Spleen (tissue), 11 donors: ENCODE measurements at regions not wholly inside any gene's neighbourhood (a gene's known extent, or its start where the extent isn't known, plus 50 kb on each side); places are given as distances from the start of the nearest gene placed in this dataset.

ENCODE experiments used
- DNase-seq: peaks from one replicate; pipeline ENCODE4 v3.0.0-alpha.2; 2020
- H3K27ac ChIP-seq, 8 donors: fragments of 200-600 bp; sonication (generic) in 7 of 8; 1 replicate in 4 of 8; 2 replicates in 4 of 8; pipeline versions ENCODE4 v1.5.0 to v1.8.0; 2016 to 2021; ENCODE audit warnings: inconsistent platforms in 4 of 8, mild to moderate bottlenecking in 4 of 8, moderate library complexity in 1 of 8
- H3K27me3 ChIP-seq, 7 donors: fragments of 200-600 bp; sonication (generic) in 6 of 7; replicated peaks in 1 of 7; 1 replicate in 4 of 7; 2 replicates in 3 of 7; pipeline versions ENCODE4 v1.5.0 to v1.8.0; 2016 to 2021; ENCODE audit warnings: inconsistent platforms in 3 of 7, mild to moderate bottlenecking in 1 of 7
- H3K36me3 ChIP-seq, 6 donors: fragments of 200-600 bp; sonication (generic) in 5 of 6; 1 replicate in 4 of 6; 2 replicates in 2 of 6; pipeline versions ENCODE4 v1.5.0 to v1.8.0; 2016 to 2021; ENCODE audit warnings: inconsistent platforms in 2 of 6
- H3K4me1 ChIP-seq, 6 donors: fragments of 200-600 bp; sonication (generic) in 5 of 6; 1 replicate in 3 of 6; 2 replicates in 3 of 6; pipeline versions ENCODE4 v1.5.0 to v1.8.0; 2016 to 2021; ENCODE audit warnings: inconsistent platforms in 3 of 6
- H3K4me3 ChIP-seq, 8 donors: fragments of 200-600 bp; sonication (generic) in 7 of 8; 1 replicate in 4 of 8; 2 replicates in 4 of 8; pipeline versions ENCODE4 v1.5.0 to v1.8.0; 2016 to 2021; ENCODE audit warnings: inconsistent platforms in 4 of 8, mild to moderate bottlenecking in 4 of 8, moderate library complexity in 2 of 8
- H3K9me3 ChIP-seq, 8 donors: fragments of 200-600 bp; sonication (generic) in 7 of 8; 1 replicate in 4 of 8; 2 replicates in 4 of 8; pipeline versions ENCODE4 v1.5.0 to v1.8.0; 2016 to 2021; ENCODE audit warnings: inconsistent platforms in 4 of 8
- POLR2A ChIP-seq, 3 donors: fragments of 450-650 bp; IDR thresholded peaks; one replicate each; pipeline ENCODE4 v1.5.1; 2017; ENCODE audit warnings: antibody characterized with exemption in 3 of 3, mild to moderate bottlenecking in 1 of 3
- POLR2AphosphoS5 ChIP-seq, 3 donors: sonication (generic); formaldehyde crosslinking; IDR thresholded peaks; one replicate each; pipeline ENCODE4 v1.5.1; 2017; ENCODE audit warnings: antibody characterized with exemption in 3 of 3
- WGBS, 5 donors: extraction: QIAGEN DNeasy Blood & Tissue Kit in 3 of 5; methylation state at CpG; one replicate each; pipeline versions ENCODE4 v1.1.5 to v1.1.7; 2013 to 2018; 5-methylcytosine and 5-hydroxymethylcytosine counted together
- intact Hi-C: fragments of 100-400 bp; cut with DNase I; formaldehyde crosslinking; loops from one replicate; pipeline ENCODE4 v1.15.0; 2023; ENCODE audit warnings: low total_unique reads
- TF ChIP-seq, protein P1 (sequence below), 11 experiments: fragments of 200-600 bp in 7 of 11; fragments of 450-650 bp in 4 of 11; sonication (generic) in 4 of 11; IDR thresholded peaks in 8 of 11; conservative IDR thresholded peaks in 3 of 11; 1 replicate in 7 of 11; 2 replicates in 4 of 11; pipeline versions ENCODE4 v1.4.0 to v1.8.0; 2016 to 2021; ENCODE audit warnings: antibody characterized with exemption in 11 of 11, inconsistent platforms in 4 of 11, mild to moderate bottlenecking in 1 of 11
- donor health status: healthy with polysubstance abuse.
- donor health status: DM: no; HTN: no; CAD: no; lungs with moderate emphysema.
- donor health status: DM: no; HTN: no; CAD: no.
- donor health status: Bipolar disorder and iron deficiency.
- donor health status: healthy.
- donor health status: DM: no; HTN: no; CAD: no.
- donor health status: DM: yes; HTN: yes; CAD: no.

DNA sequence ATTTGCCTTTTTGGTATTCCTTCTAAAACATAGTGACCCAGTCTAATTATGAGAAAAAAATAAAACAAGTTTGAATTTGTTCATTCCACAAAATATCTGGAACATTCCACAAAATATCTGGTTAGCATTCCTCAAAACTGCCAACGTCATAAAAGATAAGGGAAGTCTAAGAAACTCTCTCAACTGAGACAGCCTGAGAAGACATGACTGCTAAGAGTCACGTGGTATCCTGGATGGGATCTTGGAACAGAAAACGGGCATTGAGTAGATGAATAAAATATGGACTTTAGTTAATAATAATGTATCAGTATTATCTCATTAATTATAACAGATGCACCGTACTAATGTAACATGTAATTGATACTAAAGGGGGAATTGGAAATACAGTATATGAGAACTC is 280.9 kb downstream of the ARAP2 start:
- Histone ChIP-seq H3K27ac (no peak overlapping the region), H3K4me3 (no peak overlapping the region), H3K9me3 (no peaks in the 10 kb centered on the region), H3K27me3 (no peaks in the 10 kb centered on the region), H3K4me1 (no peaks in the 10 kb centered on the region), H3K36me3 (no peaks in the 10 kb centered on the region)
- WGBS, 5 donors, result 81 to 91% (median 88%) methylated on average over 4 of the region's 4 CpGs
- DNase-seq, result no peak
- intact Hi-C loops, result no loop called here
- TF ChIP-seq, protein P1, sequence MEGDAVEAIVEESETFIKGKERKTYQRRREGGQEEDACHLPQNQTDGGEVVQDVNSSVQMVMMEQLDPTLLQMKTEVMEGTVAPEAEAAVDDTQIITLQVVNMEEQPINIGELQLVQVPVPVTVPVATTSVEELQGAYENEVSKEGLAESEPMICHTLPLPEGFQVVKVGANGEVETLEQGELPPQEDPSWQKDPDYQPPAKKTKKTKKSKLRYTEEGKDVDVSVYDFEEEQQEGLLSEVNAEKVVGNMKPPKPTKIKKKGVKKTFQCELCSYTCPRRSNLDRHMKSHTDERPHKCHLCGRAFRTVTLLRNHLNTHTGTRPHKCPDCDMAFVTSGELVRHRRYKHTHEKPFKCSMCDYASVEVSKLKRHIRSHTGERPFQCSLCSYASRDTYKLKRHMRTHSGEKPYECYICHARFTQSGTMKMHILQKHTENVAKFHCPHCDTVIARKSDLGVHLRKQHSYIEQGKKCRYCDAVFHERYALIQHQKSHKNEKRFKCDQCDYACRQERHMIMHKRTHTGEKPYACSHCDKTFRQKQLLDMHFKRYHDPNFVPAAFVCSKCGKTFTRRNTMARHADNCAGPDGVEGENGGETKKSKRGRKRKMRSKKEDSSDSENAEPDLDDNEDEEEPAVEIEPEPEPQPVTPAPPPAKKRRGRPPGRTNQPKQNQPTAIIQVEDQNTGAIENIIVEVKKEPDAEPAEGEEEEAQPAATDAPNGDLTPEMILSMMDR (IDR thresholded peaks at IDR 0.05 in 8 of 11, conservative IDR thresholded peaks at IDR 0.05 in 3 of 11), result no peak
- TF ChIP-seq POLR2A (IDR thresholded peaks at IDR 0.05), result no peak

DNA sequence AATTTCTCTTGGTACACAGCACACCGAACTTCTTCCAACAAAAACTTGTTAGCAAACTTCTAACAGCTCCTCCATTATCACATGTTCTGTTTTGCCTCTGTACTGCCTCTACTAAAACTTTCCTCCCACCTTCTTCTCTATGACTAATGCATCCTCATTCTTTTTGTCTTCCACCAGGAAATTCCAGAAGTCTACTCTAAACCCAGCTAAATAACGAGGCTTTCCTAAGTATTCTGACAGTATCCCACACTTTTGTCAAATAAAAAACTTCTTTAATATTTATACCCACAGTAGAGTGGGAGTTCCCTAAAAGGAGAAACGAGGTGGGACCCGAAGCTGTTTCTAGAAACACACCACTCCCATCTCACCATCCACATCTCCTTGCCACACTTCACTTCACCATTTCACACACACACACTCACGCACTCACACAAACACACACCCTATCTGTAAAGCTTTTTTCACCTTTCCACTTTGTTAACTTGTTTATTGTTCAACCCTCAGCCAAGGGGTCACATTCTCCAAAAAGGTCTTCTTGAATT is 280.3 kb downstream of the ARAP2 start:
- Histone ChIP-seq H3K36me3 (no peaks in the 10 kb centered on the region), H3K9me3 (no peaks in the 10 kb centered on the region), H3K27me3 (no peaks in the 10 kb centered on the region), H3K4me1 (no peaks in the 10 kb centered on the region), H3K27ac (no peak overlapping the region), H3K4me3 (no peak overlapping the region)
- 75 to 83% (median 80%) methylated on average over 5 of the region's 5 CpGs for WGBS, 5 donors
- intact Hi-C loops, result no loop called here
- TF ChIP-seq POLR2AphosphoS5 (IDR thresholded peaks at IDR 0.05) (no peak), POLR2A (IDR thresholded peaks at IDR 0.05) (no peak)
- TF ChIP-seq, protein P1 (IDR thresholded peaks at IDR 0.05 in 8 of 11, conservative IDR thresholded peaks at IDR 0.05 in 3 of 11), result no peak
- DNase-seq, result no peak

DNA sequence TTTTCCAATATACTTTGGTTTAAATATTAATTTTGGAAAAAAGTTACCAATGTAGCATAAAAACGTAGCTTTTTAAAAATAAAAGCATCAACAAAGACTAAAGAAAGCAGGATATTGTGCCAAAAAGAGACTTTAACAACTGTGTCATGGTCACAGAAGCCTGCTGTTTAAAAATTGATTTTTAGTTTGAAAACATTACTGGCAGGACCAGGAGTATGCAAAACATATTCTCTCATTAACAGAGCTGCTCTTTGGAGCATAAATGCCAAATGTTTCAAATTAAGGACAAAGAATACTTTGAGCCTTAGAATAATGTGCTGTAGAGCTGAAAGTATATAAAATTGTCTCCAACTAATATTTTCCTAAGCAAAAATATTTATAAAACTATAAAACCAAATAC is 279.0 kb downstream of the ARAP2 start:
- intact Hi-C loops, result no loop called here
- Histone ChIP-seq H3K4me1 (no peaks in the 10 kb centered on the region), H3K4me3 (no peak overlapping the region), H3K27me3 (no peaks in the 10 kb centered on the region), H3K27ac (no peak overlapping the region), H3K9me3 (no peaks in the 10 kb centered on the region), H3K36me3 (no peaks in the 10 kb centered on the region)
- DNase-seq, result no peak
- no peak for TF ChIP-seq POLR2A (IDR thresholded peaks at IDR 0.05)
- TF ChIP-seq, protein P1 (IDR thresholded peaks at IDR 0.05 in 8 of 11, conservative IDR thresholded peaks at IDR 0.05 in 3 of 11), result no peak
- TF ChIP-seq POLR2AphosphoS5 (IDR thresholded peaks at IDR 0.05), result no peak
- WGBS, 5 donors, result 47 to 73% (median 56%) methylated on average over 1 of the region's 1 CpG

DNA sequence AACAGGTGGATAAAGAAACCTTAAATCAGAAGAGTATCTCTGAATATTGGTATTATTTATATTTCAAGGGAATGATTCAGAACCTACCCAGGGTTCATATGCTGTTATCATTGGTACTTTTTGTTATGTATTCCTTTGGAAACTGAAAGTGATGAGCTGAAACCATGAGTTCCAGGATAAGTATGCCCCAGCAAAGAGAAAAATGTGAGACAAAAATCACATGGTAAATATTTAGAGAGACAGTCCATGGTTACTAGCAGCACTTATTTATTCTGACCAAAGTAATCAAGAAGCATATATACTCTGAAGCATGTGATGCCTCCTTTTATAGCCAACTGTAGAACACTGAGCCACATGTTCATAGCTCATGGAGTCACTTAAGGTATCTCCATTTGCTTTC is 277.7 kb downstream of the ARAP2 start:
- no peak overlapping the region for H3K27ac ChIP-seq
- no peak for DNase-seq
- TF ChIP-seq, protein P1 (IDR thresholded peaks at IDR 0.05 in 8 of 11, conservative IDR thresholded peaks at IDR 0.05 in 3 of 11), result no peak
- TF ChIP-seq POLR2AphosphoS5 (IDR thresholded peaks at IDR 0.05) (no peak), POLR2A (IDR thresholded peaks at IDR 0.05) (no peak)
- H3K4me1 ChIP-seq, result no peaks in the 10 kb centered on the region
- no peaks in the 10 kb centered on the region for H3K36me3 ChIP-seq
- no peaks in the 10 kb centered on the region for H3K9me3 ChIP-seq
- intact Hi-C loops, result no loop called here
- no peak overlapping the region for H3K4me3 ChIP-seq
- H3K27me3 ChIP-seq, result no peaks in the 10 kb centered on the region
